Gastrocnemius medialis (tissue), 4 donors: ENCODE measurements at regions not wholly inside any gene's neighbourhood (a gene's known extent, or its start where the extent isn't known, plus 50 kb on each side); places are given as distances from the start of the nearest gene placed in this dataset.

Source experiments
- ATAC-seq, 2 donors: fragments of 150-250 bp; one replicate each; pipeline ENCODE4 v1.9.1; 2016
- DNase-seq, 2 donors: peaks; one replicate each; pipeline ENCODE4 v3.0.0-alpha.2; 2019
- H3K27ac ChIP-seq, 4 donors: fragments of 200-600 bp; sonication (generic); 1 replicate in 1 of 4; 2 replicates in 3 of 4; pipeline ENCODE4 v1.5.1; 2016 to 2018; ENCODE audit warnings: mild to moderate bottlenecking in 2 of 4, moderate library complexity in 1 of 4
- H3K27me3 ChIP-seq, 3 donors: fragments of 200-600 bp; sonication (generic) in 2 of 3; 1 replicate in 1 of 3; 2 replicates in 2 of 3; pipeline versions ENCODE4 v1.5.1 to v1.6.0; 2016 to 2019; ENCODE audit warnings: mild to moderate bottlenecking in 1 of 3, moderate library complexity in 1 of 3
- H3K36me3 ChIP-seq, 2 donors: fragments of 200-600 bp; sonication (generic) in 1 of 2; one replicate each; pipeline ENCODE4 v1.5.1; 2017 to 2018
- H3K4me1 ChIP-seq, 2 donors: fragments of 200-600 bp; sonication (generic) in 1 of 2; one replicate each; pipeline ENCODE4 v1.5.1; 2016 to 2017; ENCODE audit warnings: mild to moderate bottlenecking in 2 of 2
- H3K4me3 ChIP-seq, 4 donors: fragments of 200-600 bp; sonication (generic) in 3 of 4; 1 replicate in 1 of 4; 2 replicates in 3 of 4; pipeline ENCODE4 v1.5.1; 2016 to 2019; ENCODE audit warnings: mild to moderate bottlenecking in 2 of 4
- H3K9me3 ChIP-seq, 3 donors: fragments of 200-600 bp; sonication (generic) in 2 of 3; 1 replicate in 1 of 3; 2 replicates in 2 of 3; pipeline ENCODE4 v1.5.1; 2016 to 2019
- CTCF ChIP-seq, 5 experiments: fragments of 450-650 bp in 3 of 5; fragments of 200-600 bp in 2 of 5; sonication (generic) in 2 of 5; IDR thresholded peaks in 4 of 5; conservative IDR thresholded peaks in 1 of 5; 1 replicate in 4 of 5; 2 replicates in 1 of 5; pipeline ENCODE4 v1.5.1; 2016 to 2019; ENCODE audit warnings: antibody characterized with exemption in 5 of 5, mild to moderate bottlenecking in 3 of 5, moderate library complexity in 3 of 5
- POLR2A ChIP-seq, 2 donors: fragments of 450-650 bp; IDR thresholded peaks; one replicate each; pipeline ENCODE4 v1.6.1; 2017; ENCODE audit warnings: antibody characterized with exemption in 2 of 2, mild to moderate bottlenecking in 2 of 2, moderate library complexity in 2 of 2
- in situ Hi-C, 4 donors: fragments of 200-750 bp; cut with MboI; loops; one replicate each; pipeline versions ENCODE4 v1.15.0 to v1.8.0; 2017; ENCODE audit warnings: low sequenced_read_pairs in 4 of 4
- intact Hi-C: fragments of 100-400 bp; cut with DNase I; formaldehyde crosslinking; loops from one replicate; pipeline ENCODE4 v1.15.1; 2023; ENCODE audit warnings: low total_unique reads

GRCh38 chr12:4223273-4223845, 50.2 kb upstream of the CCND2 start:
- no peaks in the 10 kb centered on the region for H3K9me3 ChIP-seq
- DNase-seq (no peak), ATAC-seq (no peak)
- in situ Hi-C loops (no loop called here), intact Hi-C loops (no loop called here)
- H3K4me1 ChIP-seq, result no peaks in the 10 kb centered on the region
- H3K36me3 ChIP-seq, result no peaks in the 10 kb centered on the region
- H3K4me3 ChIP-seq, result no peak overlapping the region
- TF ChIP-seq POLR2A (IDR thresholded peaks at IDR 0.05) (no peak), CTCF (IDR thresholded peaks at IDR 0.05 in 4 of 5, conservative IDR thresholded peaks at IDR 0.05 in 1 of 5) (no peak)
- no peak overlapping the region for H3K27ac ChIP-seq
- H3K27me3 ChIP-seq, result peaks cover 0 to 5% (median 0%) of the 10 kb centered on the region in 3 donors

GRCh38 chr12:4221258-4221620, 52.3 kb upstream of the CCND2 start:
- H3K4me1 ChIP-seq, result no peaks in the 10 kb centered on the region
- H3K9me3 ChIP-seq, result no peaks in the 10 kb centered on the region
- peaks cover 0 to 5% (median 0%) of the 10 kb centered on the region in 3 donors for H3K27me3 ChIP-seq
- in situ Hi-C loops, result no loop called here
- H3K4me3 ChIP-seq, result no peak overlapping the region
- no peak overlapping the region for H3K27ac ChIP-seq
- H3K36me3 ChIP-seq, result no peaks in the 10 kb centered on the region
- ATAC-seq (no peak), DNase-seq (no peak)
- intact Hi-C loops, result no loop called here
- TF ChIP-seq POLR2A (IDR thresholded peaks at IDR 0.05) (no peak), CTCF (IDR thresholded peaks at IDR 0.05 in 4 of 5, conservative IDR thresholded peaks at IDR 0.05 in 1 of 5) (no peak)

- in situ Hi-C loops (no loop called here), intact Hi-C loops (no loop called here)
- Histone ChIP-seq H3K27me3 (peaks cover 0 to 5% (median 0%) of the 10 kb centered on the region in 3 donors), H3K4me1 (no peaks in the 10 kb centered on the region), H3K27ac (no peak overlapping the region), H3K4me3 (no peak overlapping the region), H3K9me3 (no peaks in the 10 kb centered on the region), H3K36me3 (no peaks in the 10 kb centered on the region)
- TF ChIP-seq CTCF (IDR thresholded peaks at IDR 0.05 in 4 of 5, conservative IDR thresholded peaks at IDR 0.05 in 1 of 5), result no peak
- no peak for TF ChIP-seq POLR2A (IDR thresholded peaks at IDR 0.05)
- DNase-seq (no peak), ATAC-seq (no peak)
These were observed 52.9 kb upstream of the CCND2 start for GRCh38 chr12:4220536-4221257.

GRCh38 chr12:4217091-4217490, 56.5 kb upstream of the CCND2 start:
- intact Hi-C loops, result no loop called here
- ATAC-seq (no peak), DNase-seq (no peak)
- TF ChIP-seq POLR2A (IDR thresholded peaks at IDR 0.05), result no peak
- no peak for TF ChIP-seq CTCF (IDR thresholded peaks at IDR 0.05 in 4 of 5, conservative IDR thresholded peaks at IDR 0.05 in 1 of 5)
- no peak overlapping the region for H3K4me3 ChIP-seq
- H3K4me1 ChIP-seq, result no peaks in the 10 kb centered on the region
- H3K27me3 ChIP-seq, result no peaks in the 10 kb centered on the region
- in situ Hi-C loops, result no loop called here
- no peak overlapping the region for H3K27ac ChIP-seq
- H3K36me3 ChIP-seq, result no peaks in the 10 kb centered on the region
- no peaks in the 10 kb centered on the region for H3K9me3 ChIP-seq
